PC-9 (cell line): ENCODE measurements at regions not wholly inside any gene's neighbourhood (a gene's known extent, or its start where the extent isn't known, plus 50 kb on each side); places are given as distances from the start of the nearest gene placed in this dataset.

Experiments used
- BruUV-seq: library from RNA; stranded (reverse); fragments of 400-500 nt; replicated peaks from 2 replicates; lab custom pipeline; 2021; lab: Mats Ljungman, UMichigan
- CTCF ChIA-PET: fragments of 300-600 bp; sonication (Branson Sonifier 250); formaldehyde crosslinking; loops from one replicate; lab custom pipeline; 2022; ENCODE audit warnings: antibody characterized with exemption; lab: Charles Lee
- POLR2A ChIA-PET: fragments of 300-600 bp; sonication (Branson Sonifier 250); formaldehyde crosslinking; loops from one replicate; lab custom pipeline; 2022; ENCODE audit warnings: antibody characterized with exemption; ENCODE audit not compliant: unreplicated experiment; lab: Charles Lee
- DNase-seq, 2 experiments: peaks; one replicate each; pipeline versions ENCODE4 v3.0.0 to v3.0.0-alpha.2; 2015 to 2022; ENCODE audit warnings: mixed read lengths in 1 of 2
- H2AFZ ChIP-seq: fragments of 200-600 bp; sonication (generic); 2 replicates; pipeline ENCODE4 v1.8.1; 2017; ENCODE audit warnings: antibody characterized with exemption
- H3F3A ChIP-seq: fragments of 200-600 bp; sonication (generic); 2 replicates; pipeline ENCODE4 v1.8.1; 2017; ENCODE audit warnings: antibody characterized with exemption, mild to moderate bottlenecking, low read depth; ENCODE audit not compliant: insufficient read depth
- H3K27ac ChIP-seq: fragments of 200-600 bp; sonication (generic); 2 replicates; pipeline ENCODE4 v1.6.1; 2016; ENCODE audit warnings: mixed run types
- H3K27me3 ChIP-seq: fragments of 200-600 bp; sonication (generic); 2 replicates; pipeline ENCODE4 v1.6.1; 2016; ENCODE audit warnings: low read depth, mixed run types; ENCODE audit not compliant: insufficient read depth
- H3K36me3 ChIP-seq: fragments of 200-600 bp; sonication (generic); 2 replicates; pipeline ENCODE4 v1.6.1; 2016; ENCODE audit warnings: low read depth, mixed run types
- H3K4me1 ChIP-seq: fragments of 200-600 bp; sonication (generic); replicated peaks from 2 replicates; pipeline ENCODE4 v1.6.1; 2016; ENCODE audit warnings: mixed run types; ENCODE audit not compliant: insufficient read depth
- H3K4me2 ChIP-seq: fragments of 200-600 bp; sonication (generic); 2 replicates; pipeline ENCODE4 v1.6.1; 2017; ENCODE audit warnings: mixed run types
- H3K4me3 ChIP-seq: fragments of 200-600 bp; sonication (generic); 2 replicates; pipeline ENCODE4 v1.6.1; 2016; ENCODE audit warnings: mixed run types
- H3K79me2 ChIP-seq: fragments of 200-600 bp; sonication (generic); 2 replicates; pipeline ENCODE4 v1.6.1; 2017; ENCODE audit warnings: low read depth, mixed run types
- H3K9me2 ChIP-seq: fragments of 200-600 bp; sonication (generic); 2 replicates; pipeline ENCODE4 v1.8.1; 2017; ENCODE audit warnings: mild to moderate bottlenecking; ENCODE audit not compliant: insufficient read depth
- H3K9me3 ChIP-seq: fragments of 200-600 bp; sonication (generic); 2 replicates; pipeline ENCODE4 v1.8.1; 2016; ENCODE audit warnings: low read depth; ENCODE audit not compliant: insufficient read depth
- H4K20me1 ChIP-seq: fragments of 200-600 bp; sonication (generic); 2 replicates; pipeline ENCODE4 v1.8.1; 2017; ENCODE audit not compliant: insufficient read depth
- CTCF ChIP-seq: fragments of 200-600 bp; sonication (generic); conservative IDR thresholded peaks from 2 replicates; pipeline ENCODE4 v1.6.1; 2017; ENCODE audit warnings: mixed run types, antibody characterized with exemption, mild to moderate bottlenecking, moderate library complexity
- EZH2 ChIP-seq: fragments of 200-600 bp; sonication (generic); IDR thresholded peaks from 2 replicates; pipeline ENCODE4 v1.8.0; 2017; ENCODE audit warnings: antibody characterized with exemption, low read depth
- intact Hi-C: fragments of 100-400 bp; cut with micrococcal nuclease; formaldehyde crosslinking; loops from one replicate; pipeline ENCODE4 v1.10.0; 2022; ENCODE audit not compliant: unreplicated experiment

GRCh38 chr11:34788642-34789041 is 127.5 kb downstream of the APIP start:
- H3K9me2 ChIP-seq: peaks cover 4% of the 10 kb centered on the region
- no peaks in the 10 kb centered on the region for H3K79me2 ChIP-seq
- peaks cover 8% of the 10 kb centered on the region for H3K9me3 ChIP-seq
- no peaks in the 10 kb centered on the region for H3K36me3 ChIP-seq
- no peaks in the 10 kb centered on the region for H3F3A ChIP-seq
- intact Hi-C loops: no loop called here
- BruUV-seq: no TSS peak
- ChIA-PET POLR2A (no interaction called here), CTCF (no interaction called here)
- no peak overlapping the region for H2AFZ ChIP-seq
- no peaks in the 10 kb centered on the region for H4K20me1 ChIP-seq
- no peaks in the 10 kb centered on the region for H3K27me3 ChIP-seq
- TF ChIP-seq EZH2: no peak
- no peak for TF ChIP-seq CTCF
- DNase-seq: no peak
- H3K4me3 ChIP-seq: no peak overlapping the region
- peaks cover 13% of the 10 kb centered on the region; the same call in 1 of the 2 replicates for H3K4me1 ChIP-seq
- no peak overlapping the region for H3K27ac ChIP-seq
- no peak overlapping the region for H3K4me2 ChIP-seq

- CTCF ChIA-PET: no interaction called here
- Histone ChIP-seq H3K9me2 (peaks cover 4% of the 10 kb centered on the region), H3K4me1 (peaks cover 13% of the 10 kb centered on the region; the same call in 1 of the 2 replicates), H3K4me3 (no peak overlapping the region), H2AFZ (no peak overlapping the region), H3K27ac (no peak overlapping the region), H4K20me1 (no peaks in the 10 kb centered on the region), H3K36me3 (no peaks in the 10 kb centered on the region), H3F3A (no peaks in the 10 kb centered on the region), H3K9me3 (peaks cover 8% of the 10 kb centered on the region), H3K79me2 (no peaks in the 10 kb centered on the region), H3K4me2 (no peak overlapping the region), H3K27me3 (no peaks in the 10 kb centered on the region)
- intact Hi-C loops: no loop called here
- POLR2A ChIA-PET: no interaction called here
- no TSS peak for BruUV-seq
- TF ChIP-seq EZH2: no peak
- TF ChIP-seq CTCF: no peak
- no peak for DNase-seq
Measured at GRCh38 chr11:34787895-34788294, 128.3 kb downstream of the APIP start.

- DNase-seq: no peak
- ChIA-PET CTCF (no interaction called here), POLR2A (interaction anchor here (0.6 kb wide), 1 partner anchor 22 kb away, joined by 4 read pairs; no protein-coding TSS in a partner anchor)
- Histone ChIP-seq H3K9me3 (peaks cover 8% of the 10 kb centered on the region), H3F3A (no peaks in the 10 kb centered on the region), H4K20me1 (no peaks in the 10 kb centered on the region), H3K79me2 (no peaks in the 10 kb centered on the region), H3K9me2 (peaks cover 4% of the 10 kb centered on the region), H3K36me3 (no peaks in the 10 kb centered on the region), H3K4me2 (no peak overlapping the region), H3K27me3 (no peaks in the 10 kb centered on the region), H3K27ac (no peak overlapping the region), H2AFZ (no peak overlapping the region), H3K4me1 (peaks cover 13% of the 10 kb centered on the region; the same call in 1 of the 2 replicates), H3K4me3 (no peak overlapping the region)
- TF ChIP-seq CTCF (no peak), EZH2 (no peak)
- BruUV-seq: no TSS peak
- intact Hi-C loops: no loop called here
Measured at GRCh38 chr11:34787348-34787747, 128.8 kb downstream of the APIP start.
